Uterus (tissue), 2 donors: ENCODE measurements at regions not wholly inside any gene's neighbourhood (a gene's known extent, or its start where the extent isn't known, plus 50 kb on each side); places are given as distances from the start of the nearest gene placed in this dataset.

Experiments used
- POLR2A ChIP-seq, 2 donors: fragments of 450-650 bp; IDR thresholded peaks; one replicate each; pipeline ENCODE4 v1.6.1; 2016; ENCODE audit warnings: antibody characterized with exemption in 2 of 2, mild to moderate bottlenecking in 1 of 2, moderate library complexity in 1 of 2
- TF ChIP-seq, protein P1 (sequence below), 4 experiments: fragments of 200-600 bp in 2 of 4; fragments of 450-650 bp in 2 of 4; sonication (generic) in 2 of 4; IDR thresholded peaks; one replicate each; pipeline ENCODE4 v1.5.1; 2016 to 2019; ENCODE audit warnings: antibody characterized with exemption in 4 of 4, mild to moderate bottlenecking in 2 of 4, moderate library complexity in 1 of 4

- TF ChIP-seq POLR2A (IDR thresholded peaks at IDR 0.05): no peak
- TF ChIP-seq, protein P1, sequence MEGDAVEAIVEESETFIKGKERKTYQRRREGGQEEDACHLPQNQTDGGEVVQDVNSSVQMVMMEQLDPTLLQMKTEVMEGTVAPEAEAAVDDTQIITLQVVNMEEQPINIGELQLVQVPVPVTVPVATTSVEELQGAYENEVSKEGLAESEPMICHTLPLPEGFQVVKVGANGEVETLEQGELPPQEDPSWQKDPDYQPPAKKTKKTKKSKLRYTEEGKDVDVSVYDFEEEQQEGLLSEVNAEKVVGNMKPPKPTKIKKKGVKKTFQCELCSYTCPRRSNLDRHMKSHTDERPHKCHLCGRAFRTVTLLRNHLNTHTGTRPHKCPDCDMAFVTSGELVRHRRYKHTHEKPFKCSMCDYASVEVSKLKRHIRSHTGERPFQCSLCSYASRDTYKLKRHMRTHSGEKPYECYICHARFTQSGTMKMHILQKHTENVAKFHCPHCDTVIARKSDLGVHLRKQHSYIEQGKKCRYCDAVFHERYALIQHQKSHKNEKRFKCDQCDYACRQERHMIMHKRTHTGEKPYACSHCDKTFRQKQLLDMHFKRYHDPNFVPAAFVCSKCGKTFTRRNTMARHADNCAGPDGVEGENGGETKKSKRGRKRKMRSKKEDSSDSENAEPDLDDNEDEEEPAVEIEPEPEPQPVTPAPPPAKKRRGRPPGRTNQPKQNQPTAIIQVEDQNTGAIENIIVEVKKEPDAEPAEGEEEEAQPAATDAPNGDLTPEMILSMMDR (IDR thresholded peaks at IDR 0.05): no peak
Measured at GRCh38 chr11:113533425-113533698, 58.2 kb upstream of the DRD2 start.
